ENCODE measurements at regions not wholly inside any gene's neighbourhood (a gene's known extent, or its start where the extent isn't known, plus 50 kb on each side); places are given as distances from the start of the nearest gene placed in this dataset.

- H3K27ac ChIP-seq (ENCODE audit: insufficient read length, low read depth, low read length) = no peak overlapping the region
- H3K23ac ChIP-seq (ENCODE audit: insufficient read length, low read depth, low read length) = no peak overlapping the region
- H2AK5ac ChIP-seq (ENCODE audit: insufficient read length, low read length) = no peak overlapping the region
- no peaks in the 10 kb centered on the region for H3K9me3 ChIP-seq (ENCODE audit: control insufficient read depth, low read depth, low read length)
- H3K23me2 ChIP-seq (ENCODE audit: insufficient read length, low read depth, low read length, poor library complexity, severe bottlenecking) = no peaks in the 10 kb centered on the region
- H3T11ph ChIP-seq (ENCODE audit: low read length) = no peak overlapping the region
- no peak overlapping the region for H4K8ac ChIP-seq (replicated peaks; ENCODE audit: insufficient read length, low read depth, low read length)
- no peak overlapping the region for H3K18ac ChIP-seq (ENCODE audit: insufficient read length, low read depth, low read length)
- no peaks in the 10 kb centered on the region; the same call in 1 of the 2 replicates for H3K4me1 ChIP-seq (ENCODE audit: insufficient read depth, low read length)
- no CpG with 5 or more reads among the region's 7 CpGs for WGBS (ENCODE audit: extremely low coverage, insufficient read length, low lambda C conversion rate)
- no peak overlapping the region for H2BK15ac ChIP-seq (ENCODE audit: low read depth, low read length)
- peaks cover 19 to 24% of the 10 kb centered on the region in 2 experiments for H3K4me1 Mint-ChIP-seq
- H3K56ac ChIP-seq (ENCODE audit: insufficient read length, low read depth, low read length) = no peak overlapping the region
- H4K5ac ChIP-seq (ENCODE audit: insufficient read length, low read depth, low read length) = no peak overlapping the region
- H3K14ac ChIP-seq (ENCODE audit: insufficient read depth, low read length) = no peak overlapping the region
- H2BK120ac ChIP-seq (ENCODE audit: low read depth, low read length, poor library complexity, severe bottlenecking) = no peak overlapping the region
- no peak for TF ChIP-seq CTCF (conservative IDR thresholded peaks at IDR 0.05)
- H3K27me3 ChIP-seq (ENCODE audit: insufficient read depth, low read length) = no peaks in the 10 kb centered on the region
- no peak overlapping the region for H3K9ac ChIP-seq (ENCODE audit: extremely low read depth, insufficient read length, low read length)
- no peaks in the 10 kb centered on the region for H4K20me1 ChIP-seq (ENCODE audit: control insufficient read depth, insufficient read depth, insufficient read length)
- DNase-seq = no peak
- H3K27ac Mint-ChIP-seq = no peak overlapping the region
- H2BK12ac ChIP-seq (ENCODE audit: insufficient read length, low read depth, low read length) = no peak overlapping the region
- H3K79me2 ChIP-seq (ENCODE audit: insufficient read depth, low read length) = no peaks in the 10 kb centered on the region
- no peak overlapping the region for H3K4ac ChIP-seq (ENCODE audit: low read depth, low read length)
- no peak overlapping the region for H4K91ac ChIP-seq (ENCODE audit: insufficient read length, low read depth, low read length)
- no peaks in the 10 kb centered on the region for H3K79me1 ChIP-seq (ENCODE audit: insufficient read depth, low read depth, low read length, poor library complexity, severe bottlenecking)
- no peak overlapping the region for H2AFZ ChIP-seq (ENCODE audit: low read length)
- H3K36me3 Mint-ChIP-seq (ENCODE audit: insufficient read depth in 1 of 3, low read depth in 3 of 3) = peaks cover 0 to under 1% (median 0%) of the 10 kb centered on the region in 3 experiments; a peak in 1 of 7 replicates
- no peak overlapping the region for H3K4me3 Mint-ChIP-seq
- no peak overlapping the region for H2BK20ac ChIP-seq (ENCODE audit: low read depth, low read length, poor library complexity, severe bottlenecking)
- no peak overlapping the region for H3K4me2 ChIP-seq (ENCODE audit: insufficient read depth, insufficient read length, low read length)
- no peaks in the 10 kb centered on the region; the same call in 1 of the 2 replicates for H3K27me3 Mint-ChIP-seq (ENCODE audit: low read depth)
- peaks cover 0 to 3% of the 10 kb centered on the region in 2 experiments; a peak in 1 of 5 replicates for H3K9me3 Mint-ChIP-seq
- no peak overlapping the region for H2BK5ac ChIP-seq (ENCODE audit: insufficient read length, low read length)
Measured at GRCh38 chr5:56659971-56660370, 155.4 kb upstream of the MAP3K1 start.

All from H9 (cell line).